C4-2B (cell line): ENCODE measurements at regions not wholly inside any gene's neighbourhood (a gene's known extent, or its start where the extent isn't known, plus 50 kb on each side); places are given as distances from the start of the nearest gene placed in this dataset.

Experiments used
- CTCF ChIP-seq: fragments of 450-650 bp; conservative IDR thresholded peaks from 2 replicates; pipeline ENCODE4 v1.5.1; 2017; ENCODE audit warnings: mild to moderate bottlenecking
- ZFX ChIP-seq: fragments of 450-650 bp; IDR thresholded peaks from 2 replicates; pipeline ENCODE4 v1.6.1; 2017

GRCh38 chr6:97645757-97646156 lies 362.7 kb upstream of the MMS22L start:
- TF ChIP-seq CTCF = no peak
- TF ChIP-seq ZFX = no peak
